ENCODE measurements at regions not wholly inside any gene's neighbourhood (a gene's known extent, or its start where the extent isn't known, plus 50 kb on each side); places are given as distances from the start of the nearest gene placed in this dataset.
A peak's percentile ranks its signal among the peaks of the same experiment; 100 is the strongest.

DNA sequence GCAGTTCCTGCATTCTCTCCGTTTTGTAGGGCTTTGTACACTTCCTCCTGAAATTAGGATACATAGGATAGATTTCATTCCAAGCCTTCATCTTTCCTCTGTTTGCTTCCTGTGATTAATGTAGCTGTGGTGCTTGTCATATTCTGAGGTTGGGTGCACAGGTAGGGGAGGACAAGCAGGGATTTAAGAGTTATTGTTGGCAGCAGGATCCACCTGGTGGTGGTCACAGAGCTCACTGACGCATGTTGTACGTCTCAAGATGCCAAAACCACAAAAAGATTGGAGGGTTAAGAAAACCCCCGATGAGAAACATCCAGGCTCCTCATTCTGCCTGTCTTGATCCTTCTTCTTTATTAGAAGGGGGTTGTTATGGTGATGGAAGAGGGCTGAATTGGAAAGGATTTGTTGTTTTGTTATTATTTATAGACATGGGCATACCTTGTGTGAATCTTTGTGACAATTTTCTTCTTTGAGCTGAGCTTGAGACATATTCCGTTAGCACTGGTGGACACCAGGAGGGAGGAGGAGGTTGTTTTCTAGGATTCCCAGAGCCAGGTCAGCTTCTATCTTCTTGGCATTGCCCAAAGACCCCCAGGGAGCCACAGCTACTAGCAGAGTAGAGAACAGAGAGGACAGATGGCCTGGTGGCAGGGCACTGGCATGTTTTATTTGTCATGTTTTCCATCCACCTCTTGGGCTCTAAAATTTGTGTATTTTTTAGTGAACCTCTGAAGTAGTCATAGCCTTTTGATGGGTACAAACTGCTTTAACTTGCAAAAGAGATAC is 57.7 kb upstream of the LARS2 start:
- peak; percentile 23 for DNase-seq

DNA sequence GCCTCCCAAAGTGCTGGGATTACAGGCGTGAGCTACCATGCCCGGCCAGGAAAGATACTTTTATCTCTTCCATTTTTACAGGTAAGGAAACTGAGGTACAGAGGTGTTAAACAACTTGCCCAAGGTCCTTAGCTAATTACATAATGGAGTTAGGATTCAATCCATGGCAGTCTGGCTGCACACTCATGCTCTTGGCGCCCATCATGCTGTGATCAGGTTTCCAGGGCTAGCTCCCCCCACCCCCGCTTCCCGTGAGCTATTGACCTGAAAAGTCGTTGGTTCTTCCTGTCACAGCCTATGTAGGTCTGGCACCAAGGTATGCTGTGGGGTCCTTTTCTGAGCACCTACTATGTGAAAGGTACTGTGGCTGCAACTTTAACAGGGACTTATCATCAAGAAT is 55.9 kb upstream of the LARS2 start:
- no peak for DNase-seq

DNA sequence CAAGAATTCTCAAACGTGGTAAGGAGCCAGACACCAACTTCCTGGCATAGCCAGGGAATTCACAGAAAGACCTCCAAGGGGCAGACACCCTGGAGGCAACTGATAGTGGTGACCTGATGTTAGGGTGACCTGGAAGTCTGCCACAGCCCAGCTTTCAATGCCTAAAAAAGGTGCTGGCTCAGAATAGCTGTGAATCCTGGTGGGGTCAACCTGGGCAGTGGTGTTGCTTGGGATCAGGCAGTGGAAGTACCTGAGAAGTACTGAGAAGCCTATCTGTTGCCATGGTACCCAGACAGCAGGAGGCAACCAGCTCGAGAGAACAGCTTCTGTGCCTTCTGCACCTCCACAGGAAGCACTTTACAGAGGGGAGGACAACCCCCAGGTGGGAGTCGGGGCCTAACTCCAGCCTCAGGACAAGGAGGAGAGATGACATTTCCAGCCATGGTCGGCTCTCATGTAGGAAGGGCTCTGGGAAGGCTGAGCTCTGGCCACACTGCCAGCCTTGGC is 55.4 kb upstream of the LARS2 start:
- no peak for DNase-seq

DNA sequence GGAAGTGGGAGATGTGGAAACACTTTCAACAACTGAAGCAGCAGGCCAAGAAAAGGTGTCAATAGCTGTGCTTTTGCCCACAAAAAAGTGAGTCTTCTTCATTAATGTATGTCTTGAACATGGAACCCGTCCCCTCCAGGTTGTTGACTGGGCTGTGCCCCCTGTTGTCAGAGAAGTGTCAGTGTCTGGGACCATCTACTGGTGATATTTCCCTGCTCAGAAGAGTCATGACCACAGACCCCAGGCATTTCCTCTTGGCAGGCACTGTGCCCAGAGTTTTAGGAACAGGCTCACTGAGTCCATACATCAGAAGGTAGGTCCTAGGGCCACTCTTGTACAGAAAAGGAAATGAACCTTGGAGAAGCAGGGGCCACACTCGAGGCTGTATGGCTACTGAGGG is 54.8 kb upstream of the LARS2 start:
- no peak for DNase-seq

DNA sequence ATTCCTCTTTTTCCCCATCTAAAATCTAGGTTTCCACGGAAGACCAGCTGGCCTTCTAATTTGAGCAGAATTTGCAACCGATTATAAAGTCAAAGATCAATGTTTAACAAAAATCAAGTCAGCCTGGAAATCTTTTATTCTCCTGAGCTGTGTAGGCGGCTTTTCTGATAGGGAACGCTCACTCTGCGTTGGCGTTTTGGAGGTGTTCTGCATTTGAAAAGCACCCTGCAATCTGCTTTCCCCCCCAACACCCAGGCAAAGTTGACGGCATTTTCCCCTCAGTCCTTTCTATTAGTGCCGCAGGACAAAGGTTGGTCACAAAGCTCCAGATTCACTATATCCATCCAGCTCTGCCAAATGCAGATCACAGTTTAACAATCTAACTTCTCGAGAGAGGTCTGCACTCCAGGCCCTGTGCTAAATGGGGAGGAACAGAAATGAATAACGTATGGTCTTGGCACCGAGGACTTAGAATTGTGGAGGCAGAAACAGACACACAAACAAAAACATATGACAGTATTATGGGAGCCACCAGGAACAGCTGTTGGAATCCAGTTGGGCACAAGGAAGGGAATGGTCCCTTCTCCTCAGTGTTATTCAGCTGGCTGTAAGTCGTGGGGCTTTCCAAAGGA is 50.4 kb upstream of the LARS2 start:
- DNase-seq, result no peak

Measured in RPMI8226 (cell line).